Heart right ventricle (tissue), 16 donors: ENCODE measurements at regions not wholly inside any gene's neighbourhood (a gene's known extent, or its start where the extent isn't known, plus 50 kb on each side); places are given as distances from the start of the nearest gene placed in this dataset.

ENCODE experiments used
- ATAC-seq, 8 donors: fragments of 200-7000 bp; cut with Tn5 transposase; one replicate each; pipeline ENCODE4 v1.9.1; 2020; ENCODE audit warnings: mild to moderate bottlenecking in 8 of 8, moderate library complexity in 8 of 8, moderate number of reproducible peaks in 1 of 8
- DNase-seq, 2 donors: peaks; one replicate each; pipeline ENCODE4 v3.0.0-alpha.2; 2020
- H3K27ac ChIP-seq, 10 donors: fragments of 200-600 bp; sonication (generic) in 2 of 10; one replicate each; pipeline versions ENCODE4 v1.5.0 to v1.8.0; 2020 to 2022; ENCODE audit warnings: mild to moderate bottlenecking in 3 of 10
- H3K27me3 ChIP-seq, 7 donors: fragments of 200-600 bp; one replicate each; pipeline ENCODE4 v1.8.0; 2021 to 2022; ENCODE audit warnings: mild to moderate bottlenecking in 2 of 7
- H3K36me3 ChIP-seq, 9 donors: fragments of 200-600 bp; sonication (generic) in 1 of 9; one replicate each; pipeline versions ENCODE4 v1.5.0 to v1.8.0; 2020 to 2022; ENCODE audit warnings: mild to moderate bottlenecking in 2 of 9
- H3K4me1 ChIP-seq, 9 donors: fragments of 200-600 bp; sonication (generic) in 1 of 9; one replicate each; pipeline versions ENCODE4 v1.5.0 to v1.8.0; 2020 to 2022; ENCODE audit warnings: mild to moderate bottlenecking in 4 of 9
- H3K4me3 ChIP-seq, 10 donors: fragments of 200-600 bp; sonication (generic) in 2 of 10; one replicate each; pipeline versions ENCODE4 v1.5.0 to v1.8.0; 2020 to 2022; ENCODE audit warnings: mild to moderate bottlenecking in 7 of 10, moderate library complexity in 2 of 10
- H3K9me3 ChIP-seq, 11 donors: fragments of 200-600 bp in 10 of 11; sonication (generic) in 2 of 11; one replicate each; pipeline versions ENCODE4 v1.5.0 to v1.8.0; 2013 to 2022; ENCODE audit warnings: mild to moderate bottlenecking in 2 of 11, control low read depth in 1 of 11, moderate library complexity in 1 of 11
- WGBS, 2 donors: extraction: QIAGEN DNeasy Blood & Tissue Kit; methylation state at CpG; one replicate each; pipeline ENCODE4 v1.1.7; 2013; ENCODE audit warnings: inconsistent platforms in 1 of 2; 5-methylcytosine and 5-hydroxymethylcytosine counted together
- intact Hi-C, 10 donors: fragments of 100-400 bp; cut with DNase I; formaldehyde crosslinking; loops; one replicate each; pipeline versions ENCODE4 v1.11.1 to v1.14.2; 2022
- TF ChIP-seq, protein P1 (sequence below), 9 donors: fragments of 200-600 bp; sonication (generic) in 2 of 9; IDR thresholded peaks; one replicate each; pipeline versions ENCODE4 v1.5.0 to v1.8.0; 2021 to 2022; ENCODE audit warnings: antibody characterized with exemption in 9 of 9, mild to moderate bottlenecking in 5 of 9, moderate library complexity in 1 of 9
- donor health status: Arrhythmogenic right ventricular cardiomyopathy.
- donor health status: ischemic (EF 13 %, LVEDD 7.1; RV severe dilation, severe dysfunction).
- donor health status: healthy with polysubstance abuse.
- donor health status: DM: no; HTN: yes; CAD: no.
- donor health status: DM: no; HTN: no; CAD: no.
- donor health status: ischemic (EF 25% LVEDD 6.9; RV normal size, moderate dysfunction).
- donor health status: ischemic (EF 25% LVEDD 5.7; RV mildly dilated, moderate dysfunction).
- donor health status: healthy.
- donor health status: DM: yes; HTN: yes; CAD: no.
- donor health status: Ischemic cardiomyopathy.
- donor health status: ischemic (EF 35%, LVEDD 5.7; RV mildly dilated, moderate dysfunction).
- donor health status: nonischemic (EF 11% LVEDD 7.7; RV severe dilation, severe dysfunction).
- donor health status: DM: yes; HTN: yes; CAD: no.
- donor health status: PGD.
- donor health status: ischemic (EF 29% LVEDD 5.4; RV normal size, mild dysfunction).
- donor health status: nonischemic (EF 23%, LVEDD 6.1; RV moderate dilation, normal function).

DNA sequence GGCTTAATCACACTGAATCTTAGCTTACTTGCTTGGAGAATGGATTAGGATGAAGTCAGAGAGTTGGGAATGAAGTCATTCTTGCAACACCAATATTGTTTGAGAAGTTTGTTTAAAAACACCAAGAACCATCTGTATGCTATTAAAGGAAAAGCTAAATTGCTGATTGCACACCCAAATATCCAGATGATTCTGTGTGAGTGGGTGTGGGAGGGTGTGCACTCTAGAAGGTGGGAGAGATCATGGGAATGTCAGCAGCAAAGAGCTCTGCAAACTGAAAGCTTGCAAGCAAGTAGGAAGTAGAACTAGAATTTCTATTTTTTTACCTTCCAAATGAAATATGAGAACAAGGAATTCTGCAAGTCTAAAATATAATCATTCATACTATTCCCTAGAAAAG lies 364.9 kb downstream of the NR2F2 start:
- Histone ChIP-seq H3K4me3 (no peak overlapping the region), H3K27ac (no peak overlapping the region), H3K36me3 (no peaks in the 10 kb centered on the region), H3K9me3 (no peaks in the 10 kb centered on the region), H3K27me3 (peaks cover 0 to 6% (median 0%) of the 10 kb centered on the region in 7 donors), H3K4me1 (no peaks in the 10 kb centered on the region)
- TF ChIP-seq, protein P1, sequence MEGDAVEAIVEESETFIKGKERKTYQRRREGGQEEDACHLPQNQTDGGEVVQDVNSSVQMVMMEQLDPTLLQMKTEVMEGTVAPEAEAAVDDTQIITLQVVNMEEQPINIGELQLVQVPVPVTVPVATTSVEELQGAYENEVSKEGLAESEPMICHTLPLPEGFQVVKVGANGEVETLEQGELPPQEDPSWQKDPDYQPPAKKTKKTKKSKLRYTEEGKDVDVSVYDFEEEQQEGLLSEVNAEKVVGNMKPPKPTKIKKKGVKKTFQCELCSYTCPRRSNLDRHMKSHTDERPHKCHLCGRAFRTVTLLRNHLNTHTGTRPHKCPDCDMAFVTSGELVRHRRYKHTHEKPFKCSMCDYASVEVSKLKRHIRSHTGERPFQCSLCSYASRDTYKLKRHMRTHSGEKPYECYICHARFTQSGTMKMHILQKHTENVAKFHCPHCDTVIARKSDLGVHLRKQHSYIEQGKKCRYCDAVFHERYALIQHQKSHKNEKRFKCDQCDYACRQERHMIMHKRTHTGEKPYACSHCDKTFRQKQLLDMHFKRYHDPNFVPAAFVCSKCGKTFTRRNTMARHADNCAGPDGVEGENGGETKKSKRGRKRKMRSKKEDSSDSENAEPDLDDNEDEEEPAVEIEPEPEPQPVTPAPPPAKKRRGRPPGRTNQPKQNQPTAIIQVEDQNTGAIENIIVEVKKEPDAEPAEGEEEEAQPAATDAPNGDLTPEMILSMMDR (IDR thresholded peaks at IDR 0.05), result no peak
- ATAC-seq (no peak), DNase-seq (no peak)
- intact Hi-C loops, result no loop called here

DNA sequence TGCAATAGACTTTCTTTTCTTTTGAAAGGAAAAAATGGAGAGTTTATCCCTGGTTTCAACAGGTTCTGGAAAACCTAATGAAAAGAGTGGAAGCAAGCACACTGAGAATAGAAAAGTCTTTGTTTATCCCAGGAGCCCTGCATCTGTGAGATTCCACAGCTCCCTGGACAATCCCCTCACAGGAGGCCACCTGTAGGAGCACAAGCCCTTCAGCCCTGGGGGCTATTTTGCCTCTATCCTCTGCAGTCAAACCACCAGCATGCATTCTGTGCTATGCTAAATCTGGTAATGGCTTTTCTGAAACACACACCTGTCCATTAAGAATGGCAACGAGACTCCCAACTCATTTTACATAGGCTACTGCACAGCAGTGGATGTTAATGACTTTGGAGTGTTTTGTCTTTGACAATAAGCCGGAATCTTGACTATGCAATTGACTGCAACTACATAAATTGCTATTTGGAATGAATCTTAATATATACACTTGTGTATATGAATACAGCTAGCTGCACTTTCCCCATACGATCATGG lies 369.4 kb downstream of the NR2F2 start:
- intact Hi-C loops, result loop anchor here in 1 of 10 donors (10.0 kb wide), 1 partner anchor 335 kb away; no protein-coding TSS in a partner anchor
- H3K27ac ChIP-seq, result no peak overlapping the region
- TF ChIP-seq, protein P1 (IDR thresholded peaks at IDR 0.05), result no peak
- H3K9me3 ChIP-seq, result no peaks in the 10 kb centered on the region
- ATAC-seq (no peak), DNase-seq (no peak)
- no peaks in the 10 kb centered on the region for H3K4me1 ChIP-seq
- 70 to 87% methylated on average over 3 of the region's 3 CpGs for WGBS, 2 donors
- H3K27me3 ChIP-seq, result peaks cover 0 to 31% (median 17%) of the 10 kb centered on the region in 7 donors
- no peaks in the 10 kb centered on the region for H3K36me3 ChIP-seq
- no peak overlapping the region for H3K4me3 ChIP-seq

DNA sequence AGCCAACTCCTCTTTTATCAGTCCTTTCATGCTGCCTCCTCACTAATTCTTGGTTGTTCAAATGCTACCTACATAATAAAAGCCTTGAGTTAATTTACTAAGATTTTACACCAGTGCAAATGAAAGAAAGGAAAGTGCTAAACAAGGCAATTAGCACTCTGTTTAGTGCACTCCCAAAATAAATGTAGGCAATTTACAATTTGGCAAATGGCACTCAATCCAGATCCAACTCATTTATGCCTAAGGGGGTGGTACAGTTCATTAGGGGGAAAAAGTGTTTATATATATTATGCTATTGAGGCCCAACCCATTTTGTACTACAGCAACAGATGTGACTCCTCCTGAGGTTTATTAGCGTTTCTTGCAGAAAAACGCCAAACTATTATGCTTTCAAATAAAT lies 370.1 kb downstream of the NR2F2 start:
- Histone ChIP-seq H3K27me3 (peaks cover 0 to 37% (median 17%) of the 10 kb centered on the region in 7 donors), H3K36me3 (no peaks in the 10 kb centered on the region), H3K27ac (no peak overlapping the region), H3K4me1 (no peaks in the 10 kb centered on the region), H3K4me3 (no peak overlapping the region), H3K9me3 (no peaks in the 10 kb centered on the region)
- ATAC-seq (no peak), DNase-seq (no peak)
- intact Hi-C loops, result loop anchor here in 1 of 10 donors (10.0 kb wide), 1 partner anchor 336 kb away; no protein-coding TSS in a partner anchor
- TF ChIP-seq, protein P1 (IDR thresholded peaks at IDR 0.05), result no peak
- 70 to 72% methylated on average over 2 of the region's 2 CpGs for WGBS, 2 donors

DNA sequence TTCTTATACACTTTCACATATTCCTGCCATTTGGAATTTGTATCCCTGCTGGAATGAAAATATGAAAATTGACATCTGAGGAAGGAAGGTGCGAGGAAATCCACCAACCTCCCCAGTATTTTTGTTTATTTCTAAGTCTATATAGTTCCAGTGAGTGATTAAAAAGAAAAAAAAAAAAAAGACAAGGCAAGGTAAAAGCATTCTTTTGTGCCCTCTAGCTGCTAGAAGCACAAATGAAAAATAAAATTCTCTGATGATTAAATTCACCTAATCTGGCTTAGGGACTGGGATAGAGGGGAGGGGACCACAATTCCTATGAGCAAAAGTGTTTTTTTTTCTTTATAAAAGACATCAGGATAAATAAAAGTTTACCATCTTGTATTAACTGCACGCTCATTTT lies 370.9 kb downstream of the NR2F2 start:
- intact Hi-C loops, result loop anchor here in 1 of 10 donors (10.0 kb wide), 1 partner anchor 337 kb away; no protein-coding TSS in a partner anchor
- no peak overlapping the region for H3K4me3 ChIP-seq

More for the DNA sequence above, 370.9 kb downstream of the NR2F2 start:
- H3K4me1 ChIP-seq, result no peaks in the 10 kb centered on the region
- H3K36me3 ChIP-seq, result no peaks in the 10 kb centered on the region
- TF ChIP-seq, protein P1 (IDR thresholded peaks at IDR 0.05), result peak in 4 of 9 donors; percentile 11 to 29 (median 22)
- H3K9me3 ChIP-seq, result no peaks in the 10 kb centered on the region
- DNase-seq (no peak), ATAC-seq (no peak)
- H3K27me3 ChIP-seq, result peaks cover 0 to 43% (median 17%) of the 10 kb centered on the region in 7 donors
- WGBS, 2 donors, result 77 to 89% methylated on average over 2 of the region's 2 CpGs
- no peak overlapping the region for H3K27ac ChIP-seq
